Erythroblast (primary cell): ENCODE measurements at regions not wholly inside any gene's neighbourhood (a gene's known extent, or its start where the extent isn't known, plus 50 kb on each side); places are given as distances from the start of the nearest gene placed in this dataset.

Experiments used
- DNase-seq, 2 experiments: peaks; one replicate each; lab custom pipeline; 2025; lab: John Stamatoyannopoulos, UW
- GATA1 ChIP-seq: IDR thresholded peaks from 2 replicates; pipeline ENCODE4 v1.6.1; 2011; ENCODE audit warnings: low read depth, mild to moderate bottlenecking, control low read depth, low read length, moderate library complexity
- POLR2A ChIP-seq: IDR thresholded peaks from 2 replicates; pipeline ENCODE4 v1.6.1; 2011; ENCODE audit warnings: mild to moderate bottlenecking, low read length

GRCh38 chr22:27019827-27020226, 362.4 kb downstream of the MIAT start:
- no peak for DNase-seq

DNA sequence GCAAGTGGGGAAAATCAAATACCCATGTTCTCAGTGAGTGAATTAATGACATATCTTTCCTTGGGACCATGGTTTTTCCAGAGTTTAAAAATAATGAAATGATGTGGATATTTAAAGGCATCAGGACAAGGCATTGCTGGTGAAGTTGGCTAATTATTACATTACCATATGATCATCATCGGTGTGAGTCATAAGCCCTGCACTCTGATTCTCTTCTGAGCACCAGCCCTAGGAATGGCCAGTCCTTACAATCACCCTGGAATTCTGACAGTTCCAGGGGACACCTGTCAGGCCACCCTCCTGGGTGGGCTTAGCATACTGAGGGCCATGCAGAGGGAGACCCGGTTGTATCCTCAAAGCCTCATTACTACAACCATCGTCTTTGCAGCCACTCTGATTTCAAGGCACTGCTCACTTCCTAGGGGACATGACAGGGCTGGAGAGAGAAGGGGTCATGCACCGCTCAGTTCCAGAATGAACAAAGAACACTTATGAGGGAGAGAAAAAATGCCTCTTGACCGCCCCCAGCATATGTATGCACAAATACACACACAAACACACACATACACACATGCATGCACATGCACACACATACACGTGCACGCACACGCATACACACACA, 365.0 kb downstream of the MIAT start:
- DNase-seq: no peak
- TF ChIP-seq GATA1 (no peak), POLR2A (no peak)

More at GRCh38 chr22:27019827-27020226, 362.4 kb downstream of the MIAT start:
- no peak for TF ChIP-seq GATA1
- TF ChIP-seq POLR2A: no peak

DNA sequence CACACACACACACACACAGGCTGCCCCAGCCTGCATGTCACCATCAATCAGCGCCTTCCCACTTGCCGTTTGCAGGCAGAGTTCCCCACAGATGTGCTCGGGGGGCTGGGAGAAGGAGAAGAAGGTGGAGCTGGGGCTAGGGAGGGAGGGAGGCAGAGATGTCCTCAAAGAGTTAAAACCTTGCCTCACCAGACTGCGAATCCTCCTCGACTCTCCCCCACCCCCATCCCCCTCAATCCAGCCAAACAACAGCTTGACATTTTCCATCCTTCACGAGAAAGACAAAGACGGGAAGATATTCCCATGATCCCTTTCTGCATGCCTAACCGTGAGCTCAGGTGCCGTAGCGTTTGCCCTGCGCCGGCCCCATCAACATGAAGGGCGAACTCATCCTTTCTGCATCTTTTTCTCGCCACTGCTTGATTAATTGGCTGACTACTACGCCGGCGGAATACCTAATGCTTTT, 365.5 kb downstream of the MIAT start:
- DNase-seq: no peak
- TF ChIP-seq GATA1 (no peak), POLR2A (no peak)

DNA sequence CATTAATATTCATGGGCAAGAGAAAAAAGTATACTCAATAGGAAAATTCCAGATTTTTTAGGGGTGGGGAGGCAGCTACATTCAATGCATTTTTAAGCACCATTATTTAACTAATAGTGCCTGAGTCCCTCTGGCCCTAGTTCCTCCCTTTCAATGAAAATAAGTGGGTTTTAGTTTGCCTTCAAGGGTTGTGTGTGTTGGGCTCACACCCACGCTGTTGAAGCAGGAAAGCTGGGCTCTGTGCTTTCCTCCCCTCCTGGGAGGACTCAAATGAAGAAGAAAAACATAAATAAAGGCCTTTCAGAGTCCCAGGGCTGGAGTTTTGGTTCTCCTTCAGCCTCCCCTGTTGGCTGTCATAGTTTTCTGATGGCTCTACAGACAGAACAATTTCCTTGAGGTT, 366.2 kb downstream of the MIAT start:
- no peak for TF ChIP-seq POLR2A
- no peak for TF ChIP-seq GATA1
- no peak for DNase-seq

DNA sequence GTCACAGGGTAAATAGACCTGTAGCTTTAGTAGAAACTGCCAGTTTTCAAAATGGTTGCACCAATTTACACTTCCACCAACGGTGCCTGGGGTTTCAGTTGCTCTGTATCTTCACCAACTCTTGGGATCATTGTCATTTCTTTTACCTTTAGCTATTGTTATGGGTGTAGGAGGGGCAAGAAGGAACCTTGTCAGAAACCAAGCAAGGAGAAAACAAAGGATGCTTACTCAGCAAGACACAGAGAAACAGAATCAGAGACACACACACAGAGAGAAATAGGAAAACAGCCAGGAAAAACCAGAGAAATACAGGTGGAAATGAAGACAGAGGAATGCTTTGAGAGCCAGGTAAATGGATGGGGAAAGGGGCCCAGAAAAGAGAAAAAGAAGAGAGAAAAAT, 367.6 kb downstream of the MIAT start:
- no peak for TF ChIP-seq POLR2A
- TF ChIP-seq GATA1: no peak
- DNase-seq: no peak

DNA sequence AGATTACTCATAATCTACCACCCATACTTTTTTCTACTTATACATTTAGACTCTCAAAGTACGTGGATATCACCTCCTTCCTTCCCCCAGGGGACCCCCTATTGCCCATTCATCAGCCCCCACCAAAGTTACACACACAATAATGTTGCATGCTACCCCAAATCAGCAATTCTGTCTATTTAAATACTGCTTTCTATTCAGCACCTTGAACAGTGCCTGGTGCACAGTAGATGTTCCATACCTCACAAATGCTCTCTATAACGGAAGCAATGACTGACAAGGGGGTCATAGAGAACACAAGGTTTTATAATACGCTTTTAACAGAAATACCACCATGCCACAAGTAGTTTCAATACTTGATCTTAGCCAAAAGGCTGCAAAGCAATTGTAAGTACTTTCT, 370.7 kb downstream of the MIAT start:
- TF ChIP-seq GATA1 (no peak), POLR2A (no peak)
- no peak for DNase-seq

DNA sequence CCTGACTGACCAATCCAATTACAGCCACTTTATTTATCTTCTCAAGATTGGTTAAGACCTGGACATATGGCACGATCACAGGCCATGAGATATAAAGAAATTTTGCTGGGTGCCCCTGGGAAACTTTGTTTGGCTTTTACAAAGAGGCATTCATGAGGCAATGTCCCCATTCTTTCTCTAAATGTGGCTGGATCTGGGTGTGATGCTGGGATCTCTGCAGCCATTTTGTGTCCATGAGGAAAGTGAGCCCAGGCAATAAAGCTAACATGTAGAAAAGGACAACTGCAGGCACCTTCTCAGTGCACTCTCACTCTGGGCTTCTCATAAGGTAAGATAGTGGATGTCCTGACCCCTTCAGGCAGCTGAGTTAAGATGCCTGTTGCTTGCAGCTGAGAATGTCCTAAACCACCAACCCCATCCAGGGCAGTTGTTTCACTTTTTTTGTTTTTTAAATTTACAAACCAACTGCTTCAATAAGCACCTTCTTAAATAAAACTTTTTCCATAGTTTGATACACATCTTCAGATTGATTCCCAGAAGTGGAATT, 372.3 kb downstream of the MIAT start:
- TF ChIP-seq GATA1: no peak
- TF ChIP-seq POLR2A: no peak
- no peak for DNase-seq

DNA sequence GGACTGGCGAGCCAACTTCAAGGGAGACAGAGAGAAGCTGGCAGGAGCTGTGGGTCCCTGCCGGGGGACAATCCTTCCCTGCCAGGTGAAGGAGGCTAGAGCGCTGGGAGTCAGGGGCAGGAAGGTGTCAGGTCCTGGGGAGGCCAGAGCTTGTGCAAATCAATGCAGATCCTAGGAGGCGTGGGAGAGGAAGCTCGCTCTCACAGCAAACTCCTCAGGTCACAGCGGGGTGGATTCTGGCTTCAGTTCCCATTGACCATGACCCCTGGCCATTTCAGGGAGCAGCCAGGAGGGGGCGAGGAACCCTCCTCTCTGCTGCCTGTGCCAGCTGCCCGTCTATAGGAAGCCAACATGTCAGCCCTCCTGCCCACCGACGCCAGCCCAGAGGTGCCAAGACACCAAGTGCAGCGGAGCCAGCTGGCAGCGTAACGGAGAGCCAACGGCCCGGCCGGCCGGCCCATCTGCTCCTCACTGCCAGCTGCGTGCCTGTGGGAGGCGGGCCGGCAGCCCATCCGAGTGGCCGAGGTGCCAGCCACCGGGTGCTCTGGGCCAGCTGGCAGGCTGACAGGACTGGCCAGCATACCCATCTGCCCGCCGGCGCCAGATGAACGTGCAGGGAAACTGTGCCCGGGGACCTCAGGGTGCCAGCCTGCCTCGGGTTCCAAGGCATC, 374.8 kb downstream of the MIAT start:
- DNase-seq: peak in 1 of 2 experiments; percentile 2
- TF ChIP-seq GATA1: no peak
- no peak for TF ChIP-seq POLR2A

DNA sequence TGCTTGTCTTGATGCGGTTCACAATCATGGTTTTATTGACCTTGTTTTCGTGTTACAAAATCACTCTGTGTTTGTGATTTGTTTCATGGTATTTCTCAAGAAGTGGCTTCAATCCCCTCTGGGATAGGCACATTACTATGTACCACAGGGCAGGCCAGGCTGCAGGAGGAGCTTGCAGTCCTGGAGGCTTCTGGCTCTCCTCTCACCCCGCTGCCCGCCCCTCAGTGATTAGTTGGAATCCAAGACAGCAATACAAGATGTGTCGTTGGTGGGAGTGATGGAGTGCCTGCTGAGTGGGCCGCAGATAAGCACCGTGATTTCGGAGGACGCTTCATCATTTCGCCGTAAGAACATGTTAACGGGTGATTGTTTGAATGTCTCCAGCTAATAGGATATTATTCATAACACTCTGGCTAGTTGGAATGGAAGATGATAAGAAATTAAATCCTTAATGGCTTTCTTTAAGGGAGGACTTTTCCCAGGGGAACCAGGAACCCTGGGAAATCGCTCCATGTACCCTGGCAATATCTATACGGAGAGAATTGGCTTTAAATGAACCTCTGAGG, 384.4 kb downstream of the MIAT start:
- DNase-seq: no peak
- TF ChIP-seq POLR2A (no peak), GATA1 (no peak)

DNA sequence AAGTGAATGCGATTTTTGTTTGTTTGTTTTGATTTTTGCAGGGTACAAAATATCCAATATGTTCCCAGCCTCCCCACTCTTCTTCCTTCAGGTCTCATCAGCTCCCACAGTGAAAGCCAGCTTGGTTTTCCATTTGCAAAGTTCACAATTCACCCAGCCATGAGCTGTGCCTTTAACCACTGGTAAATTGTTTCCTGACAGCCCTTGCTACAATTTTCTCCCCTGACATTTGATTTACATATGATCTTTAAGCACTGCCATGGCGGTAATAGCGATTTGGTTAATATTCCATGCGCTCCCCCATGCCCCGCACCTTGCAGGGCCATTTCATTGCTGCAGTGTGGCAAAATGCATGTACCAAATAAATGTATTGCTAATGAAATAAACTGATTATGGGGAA, 385.9 kb downstream of the MIAT start:
- DNase-seq: no peak
- no peak for TF ChIP-seq POLR2A
- TF ChIP-seq GATA1: no peak

GRCh38 chr22:27045103-27045947, 387.9 kb downstream of the MIAT start:
- no peak for DNase-seq

GRCh38 chr22:27046086-27046485, 388.7 kb downstream of the MIAT start:
- DNase-seq: no peak
- TF ChIP-seq POLR2A (no peak), GATA1 (no peak)

More at GRCh38 chr22:27045103-27045947, 387.9 kb downstream of the MIAT start:
- no peak for TF ChIP-seq POLR2A
- TF ChIP-seq GATA1: no peak

DNA sequence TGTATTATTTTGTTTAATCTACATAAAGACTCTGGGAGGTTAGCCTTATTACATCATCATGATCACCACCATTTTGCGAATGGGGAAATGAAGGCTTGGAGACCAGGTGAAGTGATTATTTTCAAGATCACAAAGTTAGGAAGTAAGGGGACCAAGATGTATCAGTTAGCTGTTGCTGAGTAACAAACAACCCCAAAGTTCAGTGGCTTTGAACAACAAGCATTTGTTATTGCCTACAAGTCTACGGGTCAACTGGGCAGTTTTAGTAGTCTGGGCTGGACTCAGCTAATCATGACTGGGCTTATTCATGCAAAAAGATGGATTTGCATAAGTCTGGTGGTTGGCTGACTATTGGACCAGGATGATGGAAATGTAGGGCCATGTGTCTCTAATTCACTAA, 389.2 kb downstream of the MIAT start:
- TF ChIP-seq GATA1 (no peak), POLR2A (no peak)
- DNase-seq: no peak

DNA sequence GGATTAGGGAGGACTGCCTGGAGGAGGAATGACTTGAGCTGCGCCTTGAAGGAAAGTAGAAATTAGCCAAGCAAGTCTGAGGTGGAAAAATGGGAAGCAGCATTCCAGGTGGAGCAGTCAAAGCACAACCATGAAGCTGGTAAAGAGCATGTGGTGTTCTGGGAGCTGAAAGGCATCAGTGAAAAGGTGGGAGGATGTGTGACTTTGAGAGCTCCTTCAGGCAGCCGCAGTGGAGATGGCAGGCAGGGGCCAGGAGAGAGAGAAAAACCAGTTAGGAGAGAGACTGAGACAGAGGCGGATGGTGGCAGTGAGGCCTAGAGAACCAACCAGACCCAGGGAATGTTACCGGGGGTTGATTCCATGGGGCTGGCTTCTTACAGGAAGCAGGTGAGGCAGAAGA, 393.4 kb downstream of the MIAT start:
- TF ChIP-seq GATA1 (no peak), POLR2A (no peak)

More for the DNA sequence above, 393.4 kb downstream of the MIAT start:
- no peak for DNase-seq
